ENCODE measurements at regions not wholly inside any gene's neighbourhood (a gene's known extent, or its start where the extent isn't known, plus 50 kb on each side); places are given as distances from the start of the nearest gene placed in this dataset.

DNA sequence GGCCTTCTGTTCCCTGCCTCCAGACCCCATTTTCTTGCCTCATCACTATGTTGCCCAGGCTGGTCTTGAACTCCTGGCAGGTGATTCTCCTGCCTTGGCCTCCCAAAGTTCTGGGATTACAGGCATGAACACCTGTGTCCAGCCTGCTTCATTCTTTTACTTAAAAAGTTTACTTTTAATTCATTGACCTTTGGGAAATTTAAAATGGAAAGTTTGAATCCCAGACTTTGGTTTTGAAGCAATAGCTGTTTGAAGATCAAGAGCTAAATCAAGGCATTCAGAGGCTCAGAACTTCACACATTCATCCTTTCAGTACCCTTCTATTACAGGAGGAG lies 79.3 kb upstream of the SESTD1 start:
- dilution Hi-C loops (cut with MboI; ENCODE audit: extremely low pct_ligation_motif_present, low sequenced_read_pairs) (no loop called here), intact Hi-C loops (cut with micrococcal nuclease) (no loop called here)
- Histone ChIP-seq H3K79me2 (ENCODE audit: control insufficient read depth, insufficient read depth, low read length) (no peaks in the 10 kb centered on the region), H3K4me2 (ENCODE audit: insufficient read depth, low read length) (no peak overlapping the region), H3K27ac (ENCODE audit: insufficient read depth, low read depth, low read length) (no peak overlapping the region), H4K20me1 (replicated peaks; ENCODE audit: control insufficient read depth, extremely low read depth, insufficient read depth, low read length) (no peaks in the 10 kb centered on the region), H3K9me1 (replicated peaks; ENCODE audit: control insufficient read depth, extremely low read depth, insufficient read depth, low read length) (no peaks in the 10 kb centered on the region), H3K27me3 (ENCODE audit: control insufficient read depth in 2 of 2, insufficient read depth in 2 of 2, low read length in 2 of 2) (no peaks in the 10 kb centered on the region), H2AFZ (ENCODE audit: low read depth, low read length) (peak overlapping the region; percentile 46), H3K36me3 (ENCODE audit: control insufficient read depth in 2 of 2, extremely low read depth in 1 of 2, insufficient read depth in 2 of 2, low read length in 2 of 2) (no peaks in the 10 kb centered on the region), H3K4me3 (replicated peaks in 1 of 3; ENCODE audit: insufficient read depth in 1 of 3, low read depth in 1 of 3, low read length in 3 of 3) (no peak overlapping the region), H3K4me1 (ENCODE audit: control insufficient read depth, extremely low read depth, insufficient read depth, low read length) (no peaks in the 10 kb centered on the region), H3K9ac (replicated peaks; ENCODE audit: extremely low read depth, insufficient read depth, low read length) (no peak overlapping the region), H3K9me3 (replicated peaks; ENCODE audit: control insufficient read depth, insufficient read depth, low read length) (no peaks in the 10 kb centered on the region)
- CTCF ChIA-PET: interaction anchor here (0.6 to 1.0 kb wide), 3 partner anchors 10 to 182 kb away, joined by 3 to 4 read pairs (median 3); no protein-coding TSS in a partner anchor
- no peak for FAIRE-seq
- no TSS peak for BruUV-seq (replicated peaks)
- DNase-seq (ENCODE audit: low read depth, low spot score): no peak
- POLR2A ChIA-PET: no interaction called here
- TF ChIP-seq POLR2A (IDR thresholded peaks at IDR 0.05; ENCODE audit: low read depth, low read length) (no peak), POLR2AphosphoS5 (IDR thresholded peaks at IDR 0.05; ENCODE audit: insufficient read depth, low read depth, low read length) (no peak), FOS (IDR thresholded peaks at IDR 0.05; ENCODE audit: borderline replicate concordance, insufficient read depth, low read length) (no peak), MYC (IDR thresholded peaks at IDR 0.05; ENCODE audit: low read depth, low read length) (no peak), EZH2 (IDR thresholded peaks at IDR 0.05; ENCODE audit: borderline replicate concordance, low read depth, low read length, severe bottlenecking) (no peak), JUN (IDR thresholded peaks at IDR 0.05; ENCODE audit: borderline replicate concordance, insufficient read depth, insufficient read length, low read depth) (no peak), GATA2 (IDR thresholded peaks at IDR 0.05; ENCODE audit: insufficient read depth, insufficient read length, low read depth, low read length) (no peak)
- TF ChIP-seq, protein P1, sequence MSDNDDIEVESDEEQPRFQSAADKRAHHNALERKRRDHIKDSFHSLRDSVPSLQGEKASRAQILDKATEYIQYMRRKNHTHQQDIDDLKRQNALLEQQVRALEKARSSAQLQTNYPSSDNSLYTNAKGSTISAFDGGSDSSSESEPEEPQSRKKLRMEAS (IDR thresholded peaks at IDR 0.05; ENCODE audit: insufficient read depth, insufficient read length): no peak
- TF ChIP-seq, protein P2, sequence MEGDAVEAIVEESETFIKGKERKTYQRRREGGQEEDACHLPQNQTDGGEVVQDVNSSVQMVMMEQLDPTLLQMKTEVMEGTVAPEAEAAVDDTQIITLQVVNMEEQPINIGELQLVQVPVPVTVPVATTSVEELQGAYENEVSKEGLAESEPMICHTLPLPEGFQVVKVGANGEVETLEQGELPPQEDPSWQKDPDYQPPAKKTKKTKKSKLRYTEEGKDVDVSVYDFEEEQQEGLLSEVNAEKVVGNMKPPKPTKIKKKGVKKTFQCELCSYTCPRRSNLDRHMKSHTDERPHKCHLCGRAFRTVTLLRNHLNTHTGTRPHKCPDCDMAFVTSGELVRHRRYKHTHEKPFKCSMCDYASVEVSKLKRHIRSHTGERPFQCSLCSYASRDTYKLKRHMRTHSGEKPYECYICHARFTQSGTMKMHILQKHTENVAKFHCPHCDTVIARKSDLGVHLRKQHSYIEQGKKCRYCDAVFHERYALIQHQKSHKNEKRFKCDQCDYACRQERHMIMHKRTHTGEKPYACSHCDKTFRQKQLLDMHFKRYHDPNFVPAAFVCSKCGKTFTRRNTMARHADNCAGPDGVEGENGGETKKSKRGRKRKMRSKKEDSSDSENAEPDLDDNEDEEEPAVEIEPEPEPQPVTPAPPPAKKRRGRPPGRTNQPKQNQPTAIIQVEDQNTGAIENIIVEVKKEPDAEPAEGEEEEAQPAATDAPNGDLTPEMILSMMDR (IDR thresholded peaks at IDR 0.05; ENCODE audit: extremely low read depth in 1 of 2, insufficient read depth in 1 of 2, low read depth in 1 of 2, low read length in 2 of 2): no peak
